Body of pancreas (tissue), 4 donors: ENCODE measurements at regions not wholly inside any gene's neighbourhood (a gene's known extent, or its start where the extent isn't known, plus 50 kb on each side); places are given as distances from the start of the nearest gene placed in this dataset.

Experiments
- CTCF ChIP-seq, 7 experiments: fragments of 450-650 bp in 4 of 7; fragments of 200-600 bp in 3 of 7; sonication (generic) in 3 of 7; IDR thresholded peaks; one replicate each; pipeline ENCODE4 v1.5.1; 2016 to 2019; ENCODE audit warnings: antibody characterized with exemption in 7 of 7
- POLR2A ChIP-seq, 3 donors: fragments of 450-650 bp; IDR thresholded peaks; one replicate each; pipeline ENCODE4 v1.6.1; 2016; ENCODE audit warnings: antibody characterized with exemption in 3 of 3, mild to moderate bottlenecking in 2 of 3

DNA sequence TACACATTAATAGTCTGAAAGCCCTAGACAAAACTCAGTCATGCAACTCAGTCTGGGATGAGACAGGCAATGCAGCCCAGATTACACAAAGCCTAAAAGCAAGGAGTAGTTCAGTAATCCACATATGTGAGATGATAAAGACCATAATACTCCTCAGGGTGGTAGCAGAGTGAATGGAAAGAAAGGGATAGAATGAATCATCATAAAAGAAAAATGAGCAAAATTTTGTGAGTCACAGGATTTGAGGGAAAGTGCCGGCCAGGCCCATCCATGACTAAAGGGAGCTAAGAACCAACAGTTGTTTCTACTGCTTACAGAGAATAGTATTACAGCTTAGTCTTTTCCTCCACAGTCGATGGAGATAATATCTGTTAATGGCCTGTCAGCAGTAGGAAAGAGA is 90.0 kb upstream of the POU5F2 start:
- TF ChIP-seq CTCF (IDR thresholded peaks at IDR 0.05) (no peak), POLR2A (IDR thresholded peaks at IDR 0.05) (no peak)
